ENCODE measurements at regions not wholly inside any gene's neighbourhood (a gene's known extent, or its start where the extent isn't known, plus 50 kb on each side); places are given as distances from the start of the nearest gene placed in this dataset.

GRCh38 chr3:65291448-65292125 is 603.8 kb upstream of the ADAMTS9 start:
- TF ChIP-seq CTCF (conservative IDR thresholded peaks at IDR 0.05 in 1 of 2, IDR thresholded peaks at IDR 0.05 in 1 of 2; ENCODE audit: extremely low read depth in 1 of 2, insufficient read depth in 1 of 2, low read depth in 1 of 2, low read length in 2 of 2) (no peak), EZH2 (IDR thresholded peaks at IDR 0.05; ENCODE audit: borderline replicate concordance, low read length) (no peak)
